Midbrain (tissue), 1 donor: ENCODE measurements at regions not wholly inside any gene's neighbourhood (a gene's known extent, or its start where the extent isn't known, plus 50 kb on each side); places are given as distances from the start of the nearest gene placed in this dataset.
"Not testable (repeated sequence)": the region's sequence is repeated elsewhere in the genome, so short reads cannot be mapped to it uniquely, and the experiment has no call there.

Experiments used
- DNase-seq: peaks from one replicate; lab custom pipeline; 2025; lab: John Stamatoyannopoulos, UW

DNA sequence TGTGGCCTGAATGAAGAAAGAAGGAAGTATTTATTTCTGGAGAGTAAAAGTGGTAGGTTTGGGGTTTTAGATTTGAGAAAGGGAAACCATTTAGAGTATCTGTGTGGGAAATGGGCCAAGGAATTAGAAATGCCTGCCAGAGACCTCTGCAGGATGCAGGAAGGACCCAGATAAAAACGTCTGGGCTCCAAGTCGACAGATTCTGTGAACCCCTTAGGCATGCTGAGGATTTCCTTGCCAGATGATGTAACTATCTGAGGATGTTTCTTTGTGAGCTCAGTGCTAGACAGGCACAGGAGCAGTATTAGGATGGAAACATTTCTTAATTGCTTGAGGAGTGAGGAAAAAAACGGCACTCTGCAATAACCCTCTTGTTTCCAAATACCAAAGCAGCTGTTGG is 251.8 kb upstream of the DMRT1 start:
- DNase-seq, result no peak

DNA sequence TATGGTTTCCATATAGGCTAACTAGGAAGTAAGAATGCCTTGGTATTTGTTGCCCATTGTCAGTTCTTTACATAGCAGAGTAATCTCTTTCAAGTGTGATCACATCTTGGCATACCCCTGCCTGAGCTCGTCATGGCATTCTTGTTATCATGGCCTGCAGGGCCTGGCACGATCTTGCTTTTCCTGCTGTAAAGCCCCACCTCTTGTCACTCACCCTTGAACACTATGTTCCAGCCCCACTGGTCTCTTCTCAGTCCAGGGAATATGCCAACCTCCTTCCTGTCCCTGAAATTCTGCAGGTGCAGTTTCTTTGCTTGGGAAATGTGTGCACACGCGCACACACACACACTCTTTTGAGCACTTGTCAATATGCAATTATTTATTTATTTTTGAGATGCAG is 250.2 kb upstream of the DMRT1 start:
- DNase-seq, result no peak

DNA sequence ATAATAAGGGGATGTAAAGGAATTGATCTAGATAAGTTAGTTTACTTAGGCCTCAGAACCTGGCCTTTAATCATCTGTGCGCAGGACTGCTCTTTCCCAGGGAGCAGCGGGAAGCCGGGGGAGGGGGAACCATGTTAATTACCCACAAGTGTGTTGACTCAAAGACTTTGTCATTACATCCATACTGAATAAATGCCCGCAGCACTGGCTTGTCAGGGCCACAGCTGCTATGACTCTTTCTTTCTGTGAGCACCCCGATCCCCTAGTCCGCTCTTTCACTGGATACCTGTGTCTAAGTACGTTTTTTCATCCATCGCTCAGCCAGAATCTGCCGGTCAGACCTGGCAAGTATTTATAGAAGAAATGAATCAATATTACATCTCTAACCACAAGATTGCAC is 249.3 kb upstream of the DMRT1 start:
- DNase-seq, result no peak

DNA sequence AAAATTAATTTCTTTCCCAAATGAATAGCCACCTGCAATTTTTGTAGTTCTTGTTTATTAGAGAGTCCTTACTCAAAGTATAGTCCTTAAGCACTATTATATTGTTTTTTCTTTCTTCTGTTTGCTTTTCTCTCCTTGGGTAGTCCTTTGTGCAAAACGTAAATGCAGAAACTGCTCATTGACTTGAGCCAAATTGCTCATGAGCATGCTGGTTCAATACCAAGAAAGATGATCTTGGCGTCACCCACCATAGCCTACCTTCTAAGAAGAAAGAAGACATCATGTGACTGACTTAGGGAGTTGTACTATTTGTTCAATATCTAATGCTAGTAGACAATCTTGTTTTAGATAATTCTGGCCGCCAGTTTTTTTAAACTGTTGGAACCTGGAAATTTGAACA is 248.8 kb upstream of the DMRT1 start:
- DNase-seq, result no peak

DNA sequence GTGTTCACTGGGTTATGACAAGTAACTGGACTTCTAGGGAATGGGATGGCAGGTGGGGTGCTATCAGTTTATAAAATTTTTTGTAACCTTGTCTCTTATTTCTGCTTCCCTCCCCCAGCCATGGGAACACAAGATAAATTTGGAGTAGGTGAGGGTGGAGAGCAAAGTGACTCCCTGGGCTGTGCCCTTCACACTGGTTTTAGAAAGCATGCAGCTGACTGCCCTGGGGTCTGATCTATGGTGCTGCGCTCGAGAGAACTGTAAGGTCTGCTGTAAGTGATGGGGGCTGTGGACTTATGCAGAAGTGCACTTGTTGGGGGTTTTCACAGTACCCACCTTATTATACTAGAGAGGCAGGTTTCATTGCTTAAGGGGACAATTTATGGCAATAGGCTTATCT is 247.7 kb upstream of the DMRT1 start:
- DNase-seq, result no peak

DNA sequence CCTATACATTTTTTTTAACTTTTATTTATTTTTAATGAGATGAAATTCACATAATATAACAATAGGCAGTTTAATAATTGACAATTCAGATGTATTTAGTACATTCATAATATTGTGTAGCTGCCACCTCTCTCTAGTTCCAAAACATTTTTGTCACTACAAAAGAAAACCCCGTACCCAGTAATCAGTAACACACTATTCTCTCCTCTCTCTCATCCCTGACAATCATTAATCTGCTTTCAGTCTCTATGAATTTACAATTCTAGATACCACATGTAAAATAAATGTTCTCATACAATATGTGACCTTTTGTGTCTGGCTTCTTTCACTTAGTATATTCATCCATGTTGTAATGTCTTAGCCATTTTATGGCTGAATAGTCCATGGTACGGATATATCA is 244.8 kb upstream of the DMRT1 start:
- no peak for DNase-seq

DNA sequence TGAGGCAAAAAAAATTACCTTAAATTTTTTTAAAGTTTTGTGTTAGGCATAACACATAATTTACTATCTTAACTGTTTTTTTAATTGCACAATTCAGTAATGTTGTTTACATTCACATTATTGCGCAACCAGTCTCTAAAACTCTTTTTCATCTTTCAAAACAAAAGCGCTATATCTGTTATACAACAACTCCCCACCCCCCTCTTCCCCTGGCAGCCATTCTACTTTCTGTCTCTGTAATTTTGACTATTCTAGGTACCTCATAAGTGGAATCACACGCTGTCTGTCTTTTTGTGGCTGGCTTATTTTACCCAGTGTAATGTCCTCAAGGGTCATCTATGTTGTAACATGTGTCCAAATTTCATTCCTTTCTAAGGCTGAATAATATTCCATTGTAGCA is 241.5 kb upstream of the DMRT1 start:
- DNase-seq, result no peak

DNA sequence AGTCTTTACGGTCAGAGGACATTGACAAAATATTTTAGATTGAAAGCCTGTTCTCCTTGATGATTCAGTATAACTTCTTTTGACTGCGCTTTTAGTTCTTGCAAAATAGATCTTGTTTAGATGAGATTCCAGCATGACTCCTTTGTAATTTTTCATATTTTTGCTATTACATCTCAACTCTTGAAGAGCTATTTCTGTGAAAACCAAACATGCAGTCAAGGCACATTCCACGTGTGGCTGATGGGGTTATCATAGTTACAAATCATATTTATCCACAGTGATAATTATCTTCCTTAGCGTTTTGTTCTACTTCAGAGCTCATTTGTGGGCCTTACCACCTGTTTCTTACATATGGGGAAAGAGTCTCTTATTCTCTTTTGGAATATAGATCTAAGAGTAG is 238.8 kb upstream of the DMRT1 start:
- DNase-seq, result no peak

DNA sequence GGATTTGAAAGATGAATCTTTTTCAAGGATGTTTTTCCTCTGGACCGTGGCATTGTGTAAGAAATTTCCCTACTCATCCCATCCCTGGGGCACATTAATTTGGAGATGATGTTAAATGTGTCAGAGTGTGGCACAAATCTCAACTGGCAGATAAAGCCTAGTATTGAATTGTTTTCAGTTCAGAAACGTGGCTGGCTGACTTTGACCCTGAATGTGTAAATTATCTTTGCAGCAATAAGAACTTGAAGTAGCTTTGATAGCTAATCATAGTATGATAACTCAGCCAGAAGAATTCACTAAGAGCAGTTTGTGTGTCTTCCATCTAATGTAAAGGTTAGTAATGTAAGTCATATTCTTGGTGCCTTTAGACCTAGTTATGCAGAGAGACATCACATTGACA is 238.4 kb upstream of the DMRT1 start:
- DNase-seq, result no peak

DNA sequence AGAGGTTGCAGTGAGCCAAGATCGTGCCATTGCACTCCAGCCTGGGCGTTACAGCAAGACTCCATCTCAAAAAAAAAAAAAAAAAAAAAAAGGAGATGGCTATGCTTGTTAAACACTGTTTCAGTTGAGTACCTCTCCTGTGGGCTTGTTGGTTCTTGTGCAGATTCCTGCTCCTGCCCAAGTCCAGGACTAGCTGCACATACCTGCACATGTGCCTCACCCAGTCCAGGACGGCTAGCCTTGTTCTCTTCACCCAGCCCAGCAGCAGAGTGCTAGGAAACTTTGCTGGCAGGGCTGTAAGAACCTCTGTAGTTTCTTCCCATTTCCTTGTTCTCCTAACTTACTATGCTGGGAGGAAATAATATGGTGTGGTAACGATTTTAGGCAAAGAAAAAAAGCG is 234.1 kb upstream of the DMRT1 start:
- no peak for DNase-seq

DNA sequence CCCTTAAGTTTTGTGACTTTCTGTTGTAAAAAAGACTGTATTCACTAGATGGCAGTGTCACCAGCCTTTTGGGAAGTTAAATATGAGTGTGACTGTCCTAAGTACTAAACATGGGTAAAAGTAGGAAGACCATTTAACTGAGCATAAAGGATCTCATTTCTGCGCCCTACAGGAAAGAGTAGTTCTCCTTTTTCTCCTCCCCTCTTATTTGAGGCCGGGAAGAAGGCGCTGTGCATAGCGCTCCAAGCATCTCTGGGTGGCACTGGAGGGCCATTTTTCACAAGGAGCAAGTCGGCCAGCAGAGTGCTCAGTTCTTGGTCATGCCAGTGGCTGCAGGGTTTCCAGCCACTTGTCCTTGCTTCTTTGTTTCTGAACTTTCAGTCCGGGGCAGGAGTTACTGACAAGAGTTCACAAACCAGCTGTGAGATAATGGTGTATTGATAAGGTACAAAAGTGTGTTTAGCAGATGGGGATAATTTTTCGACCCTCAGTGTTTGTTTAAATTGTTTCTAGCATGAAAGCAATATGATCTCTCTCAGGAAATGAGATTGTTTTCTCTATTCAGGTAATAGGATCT is 227.6 kb upstream of the DMRT1 start:
- peak; percentile 88 for DNase-seq

DNA sequence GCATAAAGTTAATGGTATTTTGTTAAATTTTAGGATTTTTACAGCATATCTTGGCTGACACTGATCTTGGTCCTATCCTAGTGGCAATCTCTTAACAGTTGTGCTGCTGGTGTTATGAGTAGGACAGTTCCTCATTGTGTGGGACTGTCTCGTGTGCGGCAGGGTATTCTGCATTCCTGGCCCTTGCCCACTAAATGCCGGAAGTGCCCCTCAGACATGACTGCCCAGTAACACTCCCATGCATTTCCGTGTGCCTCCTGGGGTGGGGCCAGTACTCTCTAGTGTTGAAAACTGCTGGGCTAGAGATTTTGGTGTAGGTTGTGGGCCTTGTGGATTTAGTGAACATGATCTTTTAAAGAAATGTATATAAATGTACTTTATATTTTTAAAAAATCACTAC is 227.1 kb upstream of the DMRT1 start:
- DNase-seq, result no peak

DNA sequence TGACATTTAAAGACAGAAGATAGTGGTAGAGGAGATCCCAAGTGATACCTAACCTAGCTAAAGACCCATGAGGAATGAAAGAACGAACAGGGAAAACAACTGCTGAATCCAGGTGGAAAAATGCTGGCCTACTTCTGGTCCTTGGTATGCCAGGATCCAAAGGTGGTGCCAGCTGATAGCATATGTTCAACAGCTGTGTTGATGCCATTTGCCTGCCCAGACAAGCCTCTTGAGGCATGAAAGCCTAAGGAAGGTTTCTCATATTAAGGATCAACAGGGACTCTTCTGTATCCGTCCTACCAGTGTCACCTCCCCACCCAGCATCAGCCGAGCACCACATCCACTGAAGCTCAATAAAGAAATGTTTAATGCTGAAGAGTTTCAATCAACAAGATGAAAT is 225.7 kb upstream of the DMRT1 start:
- no peak for DNase-seq

DNA sequence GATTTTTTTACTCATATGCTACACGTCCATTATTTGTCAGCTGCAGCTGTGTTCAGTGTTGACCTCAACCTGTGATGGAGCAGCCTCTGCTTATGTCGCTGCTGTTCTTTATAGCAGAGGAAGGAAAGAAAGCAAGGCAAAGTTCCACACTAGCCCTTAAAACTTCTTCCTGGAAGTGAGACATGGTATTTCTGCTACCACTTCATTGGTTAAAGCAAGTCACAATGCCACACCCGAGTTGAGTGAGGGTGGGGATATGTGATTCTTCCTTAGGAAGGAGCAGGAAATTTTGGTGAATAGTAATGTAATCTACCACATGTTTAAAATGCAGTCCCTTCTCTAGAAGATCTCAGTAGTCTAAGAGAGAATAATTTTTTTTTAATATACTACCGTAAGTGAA is 224.8 kb upstream of the DMRT1 start:
- DNase-seq, result no peak

DNA sequence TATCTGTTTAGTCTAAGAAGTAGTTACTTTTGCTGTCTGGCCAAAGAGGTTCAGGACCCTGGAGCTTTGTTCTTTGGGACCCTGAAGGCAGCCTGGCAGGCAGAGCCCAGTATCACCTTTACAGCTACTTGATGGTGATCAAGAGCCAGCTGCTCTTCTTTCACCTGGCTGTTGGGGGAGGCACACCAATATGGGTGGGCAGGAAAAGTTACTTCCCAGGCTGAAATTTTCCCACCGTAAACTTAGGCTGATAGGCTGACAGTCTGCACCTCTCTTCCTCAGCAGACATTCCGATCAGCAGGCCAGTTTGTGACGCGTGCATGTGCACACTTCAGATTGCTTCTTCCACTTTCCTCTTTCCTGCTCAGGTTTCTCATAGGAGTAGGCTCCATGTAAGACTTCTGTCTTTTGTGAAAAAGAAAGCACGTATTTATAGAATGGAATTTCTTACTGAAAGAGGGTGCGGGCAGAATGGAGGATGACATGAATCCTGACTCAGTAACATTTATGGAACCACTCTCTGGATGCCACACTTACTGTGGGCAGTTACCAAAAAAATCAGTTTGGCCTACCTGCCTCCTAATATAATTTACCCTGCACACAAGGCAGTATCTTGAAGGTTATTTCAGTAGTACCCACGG is 223.9 kb upstream of the DMRT1 start:
- DNase-seq, result no peak

DNA sequence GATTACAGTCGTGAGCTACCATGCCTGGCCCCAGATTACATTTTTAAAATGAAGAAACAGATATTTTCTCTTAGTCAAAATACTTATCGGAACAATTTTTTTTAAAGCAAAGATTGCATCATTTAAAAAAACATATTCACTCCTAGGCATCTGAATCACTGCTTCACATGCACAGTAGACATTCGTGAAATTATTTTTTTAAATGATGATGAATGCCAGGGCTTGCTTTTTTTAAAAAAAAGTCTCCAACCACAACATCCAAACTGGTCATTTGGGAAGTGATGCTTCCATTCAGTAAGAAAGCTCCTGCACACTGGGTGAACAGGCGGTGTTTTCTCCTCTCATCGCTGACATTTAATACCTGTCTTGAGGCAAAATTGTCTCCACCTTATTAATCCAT is 223.0 kb upstream of the DMRT1 start:
- DNase-seq, result no peak

DNA sequence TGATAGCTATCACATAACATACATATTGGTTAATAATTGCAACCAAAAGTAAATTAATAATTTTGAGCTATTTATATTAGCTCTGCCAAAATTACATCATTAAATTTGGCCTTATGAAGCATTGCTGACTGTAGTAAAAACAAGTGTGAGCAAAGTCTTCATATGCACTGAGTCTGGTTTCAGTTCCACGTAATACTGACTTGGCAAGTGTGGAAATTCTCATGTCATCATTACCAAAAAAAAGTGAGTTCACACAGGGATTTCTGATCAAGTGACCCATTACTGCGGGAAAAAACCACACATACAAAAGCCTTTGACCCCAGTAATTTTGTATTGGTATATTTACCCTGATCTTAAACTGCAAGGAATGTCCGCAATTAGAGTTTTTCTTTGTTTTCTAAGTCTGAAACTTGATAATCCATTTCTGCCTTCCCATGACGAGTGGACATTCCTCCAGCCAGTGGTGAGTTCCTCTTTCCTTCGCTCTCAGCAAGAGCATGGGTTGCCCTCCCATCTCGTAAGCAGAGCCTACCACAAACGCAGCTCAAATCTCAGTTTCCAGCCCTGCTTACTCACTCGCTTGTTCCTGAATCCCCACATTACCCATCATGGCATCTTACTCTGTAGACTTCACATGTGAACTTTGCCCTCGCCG is 220.2 kb upstream of the DMRT1 start:
- DNase-seq, result no peak

DNA sequence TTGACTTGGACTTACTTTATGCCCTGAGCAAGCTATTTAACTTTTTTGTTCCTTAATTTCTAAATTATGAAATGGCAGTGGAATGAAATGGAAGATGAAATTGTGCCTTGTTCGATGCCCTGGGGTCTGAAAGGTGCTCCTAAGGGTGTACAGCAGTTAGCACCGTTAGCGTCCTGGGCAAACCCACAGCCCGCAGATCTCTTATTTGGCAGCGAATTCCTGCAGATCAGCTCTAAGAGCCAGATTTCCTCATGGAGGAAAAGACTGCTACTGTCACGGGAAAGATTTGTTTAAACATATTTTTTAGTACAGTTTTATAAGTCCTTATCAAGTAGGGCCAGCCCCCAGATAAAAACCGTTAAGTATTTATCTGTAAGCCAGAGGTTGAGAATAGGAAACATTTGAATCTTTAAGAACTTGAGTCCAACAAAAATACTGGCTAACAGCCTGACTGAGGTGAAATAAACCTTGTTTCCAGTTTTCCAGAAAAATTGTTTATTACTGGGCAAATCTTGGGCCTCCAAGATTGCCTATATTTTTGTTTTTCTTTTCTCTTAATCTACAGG is 216.5 kb upstream of the DMRT1 start:
- DNase-seq, result no peak

DNA sequence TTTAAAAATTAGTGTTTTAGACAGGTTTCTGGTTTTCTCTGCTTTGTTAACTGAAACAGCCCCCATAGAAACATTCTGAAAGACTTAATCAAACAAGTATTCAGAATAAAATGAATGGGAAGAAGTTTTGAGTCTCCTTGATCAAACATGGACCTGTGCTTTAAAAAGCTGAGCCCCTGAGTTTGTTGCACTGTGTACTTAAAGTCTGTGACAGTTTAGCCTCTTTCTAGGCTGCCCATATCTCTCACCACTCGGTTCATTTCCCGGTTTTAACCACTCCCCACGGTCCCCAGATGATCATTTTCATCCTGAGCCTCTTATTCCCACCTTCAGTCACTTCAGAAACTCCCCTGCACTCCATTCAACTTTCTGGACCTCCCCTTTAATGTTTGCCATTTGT is 215.9 kb upstream of the DMRT1 start:
- no peak for DNase-seq

DNA sequence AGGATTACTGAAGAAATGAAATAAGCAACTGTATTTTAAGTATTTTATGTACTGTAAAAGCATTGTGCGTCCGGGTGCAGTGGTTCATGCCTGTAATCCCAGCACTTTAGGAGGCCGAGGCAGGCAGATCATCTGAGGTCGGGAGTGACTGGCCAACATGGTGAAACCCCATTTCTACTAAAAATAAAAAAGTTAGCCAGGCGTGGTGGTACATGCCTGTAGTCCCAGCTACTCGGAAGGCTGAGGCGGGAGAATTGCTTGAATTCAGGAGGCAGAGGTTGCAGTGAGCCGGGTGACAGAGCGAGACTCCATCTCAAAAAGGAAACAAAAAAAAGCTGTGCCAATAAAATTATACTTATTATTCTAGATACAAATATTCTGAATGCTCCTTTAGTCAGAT is 215.4 kb upstream of the DMRT1 start:
- not testable (repeated sequence) for DNase-seq

DNA sequence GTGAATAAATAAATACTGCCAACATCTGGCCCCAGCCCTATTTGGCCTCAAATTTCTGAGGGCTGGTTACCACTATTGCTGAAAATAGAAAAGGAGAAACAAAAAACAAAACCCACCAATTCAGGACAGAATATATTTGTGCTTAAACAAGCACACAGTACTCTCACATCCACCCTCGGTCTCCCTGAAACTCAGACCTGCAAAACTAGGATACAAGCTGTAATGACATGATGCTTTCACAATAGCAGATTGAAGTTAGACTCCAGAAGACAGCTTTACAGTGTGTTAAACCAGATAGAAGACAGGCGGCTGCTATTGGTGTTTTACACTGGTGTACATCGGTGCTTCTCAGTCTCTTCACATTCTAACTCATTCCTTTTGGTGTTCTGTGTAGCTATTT is 214.9 kb upstream of the DMRT1 start:
- DNase-seq, result no peak

DNA sequence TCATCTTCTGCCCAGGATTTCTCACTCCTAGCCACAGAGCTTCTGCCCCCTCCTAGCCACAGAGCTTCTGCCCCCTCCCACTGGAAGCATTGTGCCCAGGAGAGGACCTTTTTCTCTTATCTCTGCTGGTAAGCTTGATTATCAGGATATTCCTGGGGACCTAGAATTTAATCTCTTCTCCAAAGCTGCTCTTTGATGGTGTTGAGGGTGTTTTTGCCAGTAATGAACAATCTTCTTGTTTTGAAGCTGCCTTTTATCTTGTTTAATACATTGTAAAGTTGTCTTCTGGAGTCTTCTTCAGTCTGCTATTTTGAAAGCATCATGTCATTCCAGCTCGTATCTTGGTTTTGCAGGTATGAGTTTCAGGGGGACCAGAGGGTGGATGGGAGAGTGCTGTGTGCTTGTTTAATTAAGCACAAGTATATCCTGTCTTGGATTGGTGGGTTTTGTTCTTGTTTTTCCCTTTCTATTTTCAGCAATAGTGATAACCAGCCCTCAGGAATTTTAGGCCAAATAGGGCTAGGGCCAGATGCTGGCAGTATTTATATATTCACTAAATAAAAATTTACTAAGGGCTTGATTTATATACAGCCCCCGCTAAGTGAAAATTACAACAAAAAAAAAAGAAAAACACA is 214.0 kb upstream of the DMRT1 start:
- DNase-seq, result no peak

DNA sequence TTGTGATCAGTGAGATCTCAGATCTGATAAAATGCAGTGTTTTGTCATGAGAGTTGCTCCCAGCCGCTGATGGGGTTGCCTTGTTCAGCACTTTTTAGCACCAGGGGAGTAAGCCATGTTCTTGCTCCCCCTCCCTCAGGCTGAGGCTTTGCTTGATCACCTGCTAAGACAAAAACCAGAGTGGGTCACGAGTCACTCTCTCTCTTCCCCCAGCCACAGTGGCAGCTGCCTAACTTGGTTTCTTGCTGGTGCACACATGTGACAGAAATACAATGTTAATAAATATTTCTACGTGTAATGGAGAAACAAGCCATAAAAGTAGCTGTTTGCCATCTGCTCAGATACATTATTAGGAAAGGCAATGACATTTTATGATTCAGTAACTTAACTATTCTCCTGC is 212.4 kb upstream of the DMRT1 start:
- DNase-seq, result no peak
